B cell (primary cell): ENCODE measurements at regions not wholly inside any gene's neighbourhood (a gene's known extent, or its start where the extent isn't known, plus 50 kb on each side); places are given as distances from the start of the nearest gene placed in this dataset.

Experiments used
- EZH2 ChIP-seq: IDR thresholded peaks from 2 replicates; pipeline ENCODE4 v1.6.1; 2012; ENCODE audit warnings: borderline replicate concordance, low read depth, mild to moderate bottlenecking, moderate library complexity, low read length; ENCODE audit not compliant: insufficient read depth, poor library complexity, severe bottlenecking
- TF ChIP-seq, protein P1 (sequence below): fragments of 200-600 bp; IDR thresholded peaks from one replicate; pipeline ENCODE4 v1.8.0; 2022; ENCODE audit warnings: antibody characterized with exemption, mild to moderate bottlenecking

DNA sequence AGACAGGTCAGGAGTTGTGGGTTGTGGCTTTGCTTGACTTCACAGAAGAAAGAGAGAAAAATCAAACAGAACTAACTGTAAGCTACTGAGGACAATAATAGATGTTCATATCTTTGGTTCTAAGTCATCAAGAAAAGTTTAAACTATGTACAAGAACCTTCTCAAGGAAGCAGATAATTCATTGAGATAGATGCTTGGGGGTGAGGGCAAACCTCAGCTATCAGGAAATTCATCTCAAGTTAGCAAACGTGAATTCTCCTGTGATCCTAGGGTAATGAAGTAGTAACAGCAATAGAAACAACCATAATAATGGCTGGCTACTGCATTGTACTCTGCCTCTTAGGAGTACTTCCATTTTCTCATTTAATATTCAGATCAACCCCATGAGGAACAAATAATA lies 506.2 kb downstream of the PLPP3 start:
- no peak for TF ChIP-seq EZH2
- TF ChIP-seq, protein P1, sequence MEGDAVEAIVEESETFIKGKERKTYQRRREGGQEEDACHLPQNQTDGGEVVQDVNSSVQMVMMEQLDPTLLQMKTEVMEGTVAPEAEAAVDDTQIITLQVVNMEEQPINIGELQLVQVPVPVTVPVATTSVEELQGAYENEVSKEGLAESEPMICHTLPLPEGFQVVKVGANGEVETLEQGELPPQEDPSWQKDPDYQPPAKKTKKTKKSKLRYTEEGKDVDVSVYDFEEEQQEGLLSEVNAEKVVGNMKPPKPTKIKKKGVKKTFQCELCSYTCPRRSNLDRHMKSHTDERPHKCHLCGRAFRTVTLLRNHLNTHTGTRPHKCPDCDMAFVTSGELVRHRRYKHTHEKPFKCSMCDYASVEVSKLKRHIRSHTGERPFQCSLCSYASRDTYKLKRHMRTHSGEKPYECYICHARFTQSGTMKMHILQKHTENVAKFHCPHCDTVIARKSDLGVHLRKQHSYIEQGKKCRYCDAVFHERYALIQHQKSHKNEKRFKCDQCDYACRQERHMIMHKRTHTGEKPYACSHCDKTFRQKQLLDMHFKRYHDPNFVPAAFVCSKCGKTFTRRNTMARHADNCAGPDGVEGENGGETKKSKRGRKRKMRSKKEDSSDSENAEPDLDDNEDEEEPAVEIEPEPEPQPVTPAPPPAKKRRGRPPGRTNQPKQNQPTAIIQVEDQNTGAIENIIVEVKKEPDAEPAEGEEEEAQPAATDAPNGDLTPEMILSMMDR, result no peak
